GM21717 (cell line): ENCODE measurements at regions not wholly inside any gene's neighbourhood (a gene's known extent, or its start where the extent isn't known, plus 50 kb on each side); places are given as distances from the start of the nearest gene placed in this dataset.

Experiments used
- ATAC-seq: cut with Tn5 transposase; IDR thresholded peaks from one replicate; pipeline ENCODE4 v1.9.1; 2021; ENCODE audit warnings: mild to moderate bottlenecking, moderate library complexity; ENCODE audit not compliant: unreplicated experiment

DNA sequence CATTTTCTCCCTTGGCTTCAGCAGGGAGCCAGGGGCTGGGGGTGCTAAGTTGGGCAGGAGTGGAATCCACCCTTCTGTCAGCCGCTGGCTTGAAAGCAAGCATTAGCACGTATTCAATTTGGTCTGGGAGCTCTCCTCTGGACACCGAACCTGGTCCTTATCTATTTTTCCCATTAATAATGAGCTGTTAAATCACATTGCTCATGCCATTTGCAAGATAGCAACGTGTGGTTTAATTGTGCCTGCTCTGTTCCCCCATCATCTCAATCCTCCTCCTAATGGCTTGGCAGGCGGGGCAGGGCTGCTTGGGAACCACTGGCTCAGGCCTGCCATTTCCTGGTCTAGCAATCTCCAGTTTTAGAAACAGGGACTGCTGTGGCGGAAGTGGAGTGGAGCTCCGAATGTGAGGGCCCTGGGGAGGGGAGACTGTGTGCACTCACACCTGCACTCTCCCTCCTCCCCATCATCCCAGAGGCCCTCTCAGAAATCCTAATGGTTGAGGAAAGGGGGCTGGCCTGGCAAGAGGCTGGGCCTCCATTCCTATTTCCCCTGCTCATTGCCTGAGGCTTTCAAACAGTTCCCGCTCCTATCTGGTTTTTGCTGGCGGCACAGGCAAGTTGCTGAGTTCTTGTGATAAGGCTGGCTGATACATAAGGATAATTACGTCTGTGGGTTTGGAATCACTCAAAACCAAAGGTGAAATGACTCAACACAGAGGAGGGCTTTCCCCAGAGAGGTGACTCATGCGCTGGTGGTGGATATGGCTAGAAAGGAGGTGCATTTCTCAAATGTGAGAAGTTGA lies 201.2 kb upstream of the E2F8 start:
- peak; percentile 90 for ATAC-seq

DNA sequence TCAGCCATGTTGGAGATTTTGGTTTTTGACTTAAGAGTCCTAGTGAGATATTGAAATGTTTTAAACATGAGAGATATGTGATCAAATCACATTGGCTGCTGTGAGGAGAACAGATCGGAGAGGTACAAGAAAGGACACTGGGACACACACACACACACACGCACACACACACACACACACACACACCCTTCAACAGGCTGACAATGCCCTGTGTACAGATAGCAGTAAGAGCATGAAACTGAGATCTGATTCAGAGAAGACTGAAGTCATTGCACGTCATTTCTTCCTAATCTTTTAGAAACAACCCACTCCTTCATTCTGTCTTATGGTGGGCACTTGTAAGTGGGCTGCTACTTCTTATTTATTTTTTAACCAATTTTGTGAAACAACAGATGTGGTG lies 200.5 kb upstream of the E2F8 start:
- no peak for ATAC-seq

DNA sequence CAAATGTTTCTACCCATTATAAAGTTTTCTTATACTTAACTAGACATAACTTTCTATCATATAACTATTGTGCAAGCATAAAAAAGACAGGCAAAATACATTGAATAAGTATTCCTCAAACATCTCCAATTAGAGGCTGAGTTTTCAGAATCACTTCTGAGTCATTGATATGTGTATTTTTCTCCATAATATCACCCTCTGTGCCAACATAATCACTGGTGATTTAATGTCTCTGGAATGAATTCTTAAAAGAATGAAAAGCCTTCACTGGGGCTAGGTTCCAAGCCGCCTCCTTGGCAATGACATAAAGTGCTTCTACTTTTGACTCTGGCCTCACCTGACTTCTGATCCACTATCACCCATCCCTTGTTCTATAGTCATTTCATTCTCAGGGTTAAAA lies 197.0 kb upstream of the E2F8 start:
- ATAC-seq = no peak

DNA sequence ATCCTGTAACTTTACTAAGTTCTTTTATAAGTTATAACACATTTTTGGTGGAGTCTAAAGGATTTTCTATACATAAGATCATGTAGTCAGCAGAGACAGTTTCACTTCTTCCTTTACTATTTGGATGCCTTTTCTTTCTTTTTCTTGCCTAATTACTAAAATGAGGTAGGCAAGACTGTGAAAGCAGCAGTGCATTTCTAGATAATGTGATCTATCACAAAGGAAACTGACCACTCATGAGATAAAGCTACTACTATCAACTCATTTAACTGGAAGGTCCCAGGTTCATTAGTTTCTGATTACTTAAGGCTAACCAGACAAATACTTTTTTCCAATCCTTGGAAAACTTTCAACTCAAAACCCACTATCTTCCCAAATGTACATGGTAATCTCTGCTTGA lies 196.2 kb upstream of the E2F8 start:
- no peak for ATAC-seq

DNA sequence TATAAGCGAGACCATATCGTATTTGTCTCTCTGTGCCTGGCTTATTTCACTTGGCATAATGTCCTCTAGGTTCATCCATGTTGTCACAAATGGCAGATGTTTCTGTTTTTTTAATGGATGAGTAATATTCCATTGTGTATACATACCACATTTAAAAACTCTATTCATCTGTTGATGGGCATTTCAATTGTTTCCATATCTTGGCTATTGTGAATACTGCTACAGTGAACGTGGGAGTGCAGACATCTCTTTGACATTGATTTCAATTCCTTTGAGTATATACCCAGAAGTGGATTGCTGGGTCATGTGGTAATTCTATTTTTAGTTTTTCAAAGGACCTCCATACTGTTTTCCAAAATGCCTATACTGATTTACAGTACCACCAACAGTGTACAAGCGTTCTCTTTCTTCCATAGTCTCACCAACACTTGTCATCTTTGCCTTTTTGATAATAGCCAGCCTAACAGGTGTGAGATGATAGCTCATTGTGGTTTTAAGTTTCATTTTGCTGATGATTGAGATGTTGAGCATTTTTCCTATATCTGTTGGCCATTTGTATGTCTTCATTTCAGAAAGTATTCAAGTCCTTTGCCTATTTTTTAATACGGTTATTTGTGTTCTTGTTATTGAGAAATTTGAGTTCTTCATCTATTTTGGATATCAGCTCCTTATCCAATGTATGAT lies 194.7 kb upstream of the E2F8 start:
- ATAC-seq = no peak

DNA sequence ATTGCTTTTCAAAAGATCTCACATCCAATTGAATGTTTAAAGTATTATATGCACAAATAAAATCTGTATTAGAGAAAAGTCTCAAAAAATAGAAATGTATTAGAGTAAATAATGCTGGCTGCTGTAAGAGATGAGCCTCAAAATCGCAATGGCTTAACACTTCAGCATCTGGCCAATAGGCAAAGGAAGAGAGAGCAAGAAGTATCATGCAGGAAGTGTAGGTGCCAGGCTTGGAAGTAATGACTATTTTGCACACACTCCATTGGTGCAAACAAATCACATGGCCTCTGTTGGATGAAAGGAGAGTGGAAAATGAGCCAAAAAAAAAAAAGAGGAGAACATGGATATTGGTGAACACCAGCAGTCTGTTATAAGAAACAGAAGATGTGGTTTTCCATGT lies 193.0 kb upstream of the E2F8 start:
- no peak for ATAC-seq

DNA sequence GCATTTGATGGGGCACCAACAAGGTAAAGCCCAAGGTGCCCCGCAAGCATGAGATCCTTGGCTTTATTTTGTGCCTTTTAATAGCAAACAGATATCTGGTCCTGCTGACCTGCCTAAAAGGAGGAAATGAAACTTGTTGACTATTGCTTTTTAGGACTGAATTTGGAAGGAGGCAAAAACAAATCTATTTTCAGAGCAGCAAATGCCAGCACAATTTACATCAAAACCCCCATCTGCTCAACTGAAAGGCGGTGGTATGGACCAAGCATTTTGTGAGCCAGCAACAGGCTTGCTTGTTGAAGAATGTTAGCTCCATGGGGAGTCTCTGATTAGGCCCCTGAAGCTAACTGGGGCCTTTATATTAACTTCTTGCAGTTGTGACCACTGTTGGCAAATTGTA lies 192.6 kb upstream of the E2F8 start:
- peak; percentile 42 for ATAC-seq

DNA sequence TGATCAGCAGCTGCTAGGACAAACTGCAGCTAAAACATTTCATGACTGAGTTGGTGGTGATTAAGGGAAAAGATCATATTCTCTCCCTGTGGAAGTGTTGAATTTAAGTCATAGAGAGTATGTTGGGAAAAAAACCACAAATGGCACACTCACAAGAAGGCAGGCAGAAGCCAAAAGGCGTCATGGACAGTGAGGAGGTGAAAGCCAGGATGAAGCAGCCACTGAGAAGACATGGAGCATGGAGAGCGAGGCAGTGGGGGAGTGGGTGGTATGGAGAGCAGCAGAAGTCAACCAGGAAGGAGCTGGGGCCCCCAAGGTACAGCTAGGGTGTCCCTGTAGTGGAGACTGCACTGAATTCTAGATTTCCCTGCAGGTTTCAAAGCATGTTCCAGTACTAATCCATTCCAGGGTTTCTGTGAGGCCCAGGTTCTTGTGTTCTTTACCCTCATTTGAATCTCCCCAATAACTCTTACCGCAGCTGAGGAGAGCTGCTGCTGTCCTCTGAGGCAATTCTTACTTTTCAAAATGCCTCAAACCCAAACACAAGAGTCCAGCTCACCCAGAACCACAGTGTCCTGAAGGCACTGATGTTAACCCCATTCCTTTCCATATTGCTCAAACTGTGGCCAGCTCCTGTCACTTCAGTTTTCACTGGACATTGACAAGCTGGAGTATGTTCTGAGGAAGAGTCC lies 191.8 kb upstream of the E2F8 start:
- peak; percentile 47 for ATAC-seq

DNA sequence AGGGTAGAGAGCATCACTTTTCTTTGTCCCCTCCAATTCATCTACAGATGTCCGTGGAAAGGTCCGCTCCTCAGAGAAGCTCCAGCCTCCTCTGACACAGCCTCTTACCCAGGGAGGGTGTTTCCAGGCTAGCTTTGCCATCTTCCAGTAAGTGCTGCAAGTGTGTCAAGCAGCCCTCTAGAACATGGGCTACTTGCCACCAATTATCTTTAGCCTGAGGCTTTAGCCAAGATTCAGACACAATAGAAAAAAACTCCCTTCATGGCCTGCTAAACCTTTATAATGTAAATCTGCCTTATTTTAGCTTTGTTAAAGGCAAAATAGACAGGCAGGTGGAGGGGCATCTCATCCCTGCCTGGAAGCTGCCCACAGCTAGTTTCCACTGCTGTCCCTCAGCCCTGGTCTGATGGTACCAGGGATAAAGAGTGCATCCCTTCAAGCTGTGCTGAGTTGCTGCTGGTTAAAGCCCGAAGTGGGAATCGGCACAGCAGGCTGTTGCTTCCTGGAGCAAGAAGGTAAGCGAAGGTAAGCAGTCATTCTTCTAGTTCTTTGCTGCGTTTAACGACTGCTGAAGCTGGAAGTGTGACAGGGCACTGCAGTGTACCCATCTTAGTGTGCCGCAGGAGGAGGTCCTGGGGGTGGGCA lies 190.1 kb upstream of the E2F8 start:
- ATAC-seq = no peak

DNA sequence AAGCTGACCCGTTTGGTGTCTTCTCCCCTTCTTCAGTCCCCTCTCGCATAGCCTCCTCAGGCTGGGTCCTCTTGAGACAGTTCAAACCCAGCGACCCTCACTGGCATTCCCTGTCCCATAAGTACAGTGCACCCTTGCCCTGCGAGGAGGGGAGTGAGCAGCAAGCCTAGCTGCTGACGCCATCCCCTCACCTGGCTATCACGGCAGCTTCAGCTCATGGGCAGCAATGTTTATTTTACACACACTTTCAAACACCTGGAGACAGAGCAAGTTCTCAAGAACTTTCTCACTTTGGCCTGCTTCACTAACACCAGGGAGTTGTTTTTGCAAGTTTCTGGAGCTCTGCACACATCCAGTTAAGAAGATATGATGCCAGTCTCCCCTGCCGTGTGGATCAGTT lies 189.6 kb upstream of the E2F8 start:
- ATAC-seq = no peak

DNA sequence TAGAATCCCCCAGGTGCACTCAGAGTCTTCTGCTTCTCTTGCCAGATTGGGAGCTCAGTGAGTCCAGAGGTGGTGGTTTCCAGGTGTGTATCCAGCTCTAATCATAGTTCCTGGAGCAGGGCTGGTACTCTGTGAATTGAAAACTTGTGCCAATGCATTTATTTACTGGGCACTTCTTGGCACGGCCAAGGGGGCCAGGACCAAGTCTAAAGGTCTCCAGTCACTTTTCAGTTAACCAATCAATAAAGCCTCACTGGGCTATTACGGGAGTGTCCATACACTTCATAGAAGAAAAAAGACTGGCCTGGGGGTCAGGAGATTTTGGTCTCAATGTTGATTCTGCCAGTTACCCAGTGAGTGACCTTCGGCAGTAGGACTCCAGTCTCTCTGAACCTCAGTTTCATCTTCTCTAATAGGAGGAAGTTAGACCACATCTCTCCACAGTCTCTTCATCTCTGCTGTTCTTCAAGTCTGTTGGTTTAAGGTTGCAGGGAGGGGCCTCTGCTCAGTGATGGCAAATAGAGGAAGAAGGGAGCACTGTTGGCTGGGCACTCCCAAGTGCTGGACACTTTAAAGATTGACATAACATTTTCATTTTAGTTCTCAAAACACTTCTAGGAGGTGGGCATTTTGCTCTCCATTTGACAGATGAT lies 188.5 kb upstream of the E2F8 start:
- ATAC-seq = no peak

DNA sequence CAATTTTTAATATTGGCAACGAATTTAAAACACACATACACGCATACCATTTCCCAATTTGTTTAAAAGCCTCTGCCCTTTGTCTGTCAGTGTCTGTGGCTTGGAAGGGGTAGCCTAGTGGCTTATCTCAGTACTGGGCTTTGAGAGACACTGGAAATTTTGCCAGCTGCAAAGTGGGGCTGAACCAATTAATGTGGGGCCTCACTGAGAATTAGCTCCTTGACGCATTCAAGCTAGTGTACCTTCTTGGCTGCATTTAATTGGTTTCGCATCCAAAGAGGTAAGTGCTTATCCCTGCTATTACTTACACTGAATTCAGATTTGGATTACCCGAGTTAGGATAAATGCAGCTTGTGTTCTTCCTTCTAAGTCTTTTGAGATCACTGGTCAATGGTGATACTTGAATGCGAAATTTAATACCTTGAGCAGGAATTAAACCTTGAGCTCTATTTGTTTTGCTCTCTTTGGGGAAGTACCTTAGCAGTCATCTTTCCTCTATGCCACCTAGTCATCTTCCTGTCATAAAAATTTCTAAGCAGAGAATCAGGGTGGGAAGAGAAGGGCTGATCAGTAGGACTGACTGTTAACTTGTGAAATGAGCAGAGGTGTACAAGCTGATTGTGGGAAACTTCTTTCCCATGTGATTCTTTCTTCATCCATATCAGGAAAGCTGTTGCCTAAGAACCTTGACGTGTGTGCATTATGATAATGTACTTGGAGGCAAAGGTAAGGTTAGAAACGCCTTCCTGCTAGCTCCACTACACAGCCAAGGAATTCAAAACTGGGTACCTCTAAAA lies 187.7 kb upstream of the E2F8 start:
- no peak for ATAC-seq

DNA sequence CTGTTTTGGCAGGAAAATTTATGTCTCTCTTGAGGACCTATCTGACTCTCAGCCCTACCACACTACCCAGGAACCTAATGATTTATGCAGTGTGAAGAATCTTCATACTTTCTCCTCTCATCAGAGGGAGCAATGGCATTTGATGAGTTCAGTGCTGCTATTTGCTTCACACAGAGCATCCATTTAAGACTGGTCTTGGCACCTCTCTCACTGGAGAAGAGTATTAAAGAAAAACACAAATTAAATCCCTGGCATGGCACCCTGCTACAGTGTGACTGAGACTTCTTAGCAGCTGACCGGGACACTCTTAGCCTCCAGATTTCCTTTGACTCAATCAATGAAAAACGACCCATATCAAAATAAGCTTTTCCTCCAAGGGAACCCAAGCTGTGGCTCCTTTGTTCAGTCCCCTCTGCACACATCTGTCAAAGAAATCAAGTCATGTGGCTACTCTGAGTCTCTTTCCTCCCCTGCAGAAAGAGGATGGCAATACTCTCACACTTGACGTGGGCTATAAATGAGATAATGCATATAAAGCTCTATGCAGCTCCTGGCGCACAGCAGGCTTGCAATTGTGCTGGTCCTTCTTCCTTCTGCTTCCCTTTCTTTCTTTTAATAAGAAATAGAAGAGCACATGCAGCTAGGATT lies 186.1 kb upstream of the E2F8 start:
- no peak for ATAC-seq

DNA sequence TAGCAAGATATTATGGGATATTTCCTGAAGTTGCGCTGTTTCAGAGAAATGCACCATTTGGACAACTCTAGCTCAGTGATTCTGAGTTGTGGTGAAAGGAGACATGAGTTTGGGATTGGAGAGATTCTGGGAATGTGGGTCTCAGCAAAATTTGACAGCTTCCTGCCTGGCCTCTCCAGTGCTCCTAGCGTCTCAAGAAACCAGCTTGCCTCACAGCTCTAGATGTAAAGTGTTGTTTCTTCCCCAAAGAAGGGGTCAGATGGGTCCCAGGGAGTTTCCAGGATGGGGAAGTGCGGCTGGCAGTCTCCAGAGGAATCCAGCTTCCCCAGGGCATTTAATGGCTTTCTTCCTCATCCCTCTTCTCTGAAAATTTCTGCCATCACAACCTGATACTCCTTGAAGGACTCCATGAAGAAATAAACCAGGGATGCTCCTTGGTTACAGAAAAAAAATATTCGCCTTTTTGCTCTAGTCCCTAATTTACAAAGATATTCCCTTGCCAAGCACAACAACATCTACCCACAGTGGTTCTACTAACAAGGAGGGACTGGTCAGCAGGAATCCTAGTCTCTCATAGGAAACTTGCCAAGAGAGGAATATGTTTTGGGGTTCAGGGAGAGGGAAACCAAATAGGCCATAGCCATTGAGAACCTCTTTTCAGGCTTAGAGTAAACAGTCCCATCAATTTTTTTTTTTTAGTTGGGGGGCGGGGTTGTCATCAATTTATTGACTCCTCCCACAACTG lies 185.4 kb upstream of the E2F8 start:
- no peak for ATAC-seq

DNA sequence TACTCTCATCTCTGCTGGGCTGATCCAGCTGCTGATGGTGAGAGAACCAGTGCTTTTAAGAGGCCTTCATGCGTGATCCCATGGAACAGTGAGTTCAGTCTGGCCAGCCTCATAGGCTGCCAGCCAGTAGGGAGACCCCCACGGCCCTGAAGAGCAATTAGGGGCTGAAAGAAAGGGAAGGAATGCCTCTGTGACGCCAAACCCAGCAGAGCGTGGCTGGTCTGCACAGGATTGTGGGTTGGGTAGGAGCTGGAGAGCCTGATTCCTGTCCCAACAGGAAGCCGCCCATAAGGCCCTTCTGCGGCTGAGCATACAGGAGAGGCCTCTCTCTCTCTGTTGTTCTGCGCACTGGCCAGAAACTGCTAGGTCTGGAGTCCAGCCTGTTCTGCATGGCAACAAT lies 181.5 kb upstream of the E2F8 start:
- no peak for ATAC-seq

DNA sequence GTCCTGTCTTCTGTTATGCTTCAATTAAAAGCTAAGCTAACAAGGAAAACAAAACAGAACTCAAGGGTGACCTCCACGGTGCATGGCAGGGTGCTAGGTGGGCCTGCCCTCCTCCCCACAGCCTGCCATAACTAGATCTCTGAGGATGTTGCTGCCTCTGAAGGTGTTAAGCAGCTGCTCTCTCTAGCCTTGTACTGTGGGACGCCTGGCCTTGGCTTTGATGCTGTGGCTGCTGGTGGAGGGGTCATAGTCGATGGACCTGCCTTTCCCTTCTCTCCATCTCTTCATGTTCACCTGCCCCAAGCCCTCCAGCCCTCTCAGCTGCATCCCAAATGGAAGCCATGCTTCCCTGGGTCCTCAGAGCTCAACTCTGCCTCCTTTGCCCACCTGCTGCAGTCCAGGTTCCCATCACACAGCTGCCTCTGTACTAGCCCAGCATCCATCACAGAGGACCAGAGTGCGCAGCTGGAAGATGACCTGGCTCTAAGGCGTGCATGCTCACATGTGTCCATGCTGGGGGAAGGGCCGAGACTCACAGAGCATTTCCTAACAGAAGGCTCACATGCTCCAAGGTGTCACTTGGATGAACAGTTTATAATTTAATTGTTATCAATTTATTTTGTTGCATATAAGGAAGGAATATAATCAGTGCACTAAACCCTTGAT lies 180.3 kb upstream of the E2F8 start:
- ATAC-seq = no peak

DNA sequence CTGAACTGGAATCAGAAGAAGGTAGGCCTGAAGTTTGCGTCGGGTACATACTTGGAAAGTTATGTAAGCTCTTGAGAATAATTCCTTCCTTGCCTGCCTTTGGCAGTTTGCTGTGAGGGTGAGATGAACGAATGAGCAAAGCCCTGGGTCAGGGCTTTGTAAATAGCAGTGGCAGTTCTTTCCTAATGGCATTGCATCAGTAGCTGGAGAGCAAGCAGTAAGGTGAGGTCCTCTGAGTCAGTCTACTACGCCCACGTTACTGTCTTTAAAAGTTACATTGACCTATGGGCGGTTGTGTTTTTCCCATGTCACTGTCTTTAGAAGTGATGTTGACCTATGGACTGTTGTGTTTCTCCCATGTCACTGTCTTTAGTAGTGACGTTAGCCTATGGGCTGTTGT lies 179.1 kb upstream of the E2F8 start:
- ATAC-seq = no peak

DNA sequence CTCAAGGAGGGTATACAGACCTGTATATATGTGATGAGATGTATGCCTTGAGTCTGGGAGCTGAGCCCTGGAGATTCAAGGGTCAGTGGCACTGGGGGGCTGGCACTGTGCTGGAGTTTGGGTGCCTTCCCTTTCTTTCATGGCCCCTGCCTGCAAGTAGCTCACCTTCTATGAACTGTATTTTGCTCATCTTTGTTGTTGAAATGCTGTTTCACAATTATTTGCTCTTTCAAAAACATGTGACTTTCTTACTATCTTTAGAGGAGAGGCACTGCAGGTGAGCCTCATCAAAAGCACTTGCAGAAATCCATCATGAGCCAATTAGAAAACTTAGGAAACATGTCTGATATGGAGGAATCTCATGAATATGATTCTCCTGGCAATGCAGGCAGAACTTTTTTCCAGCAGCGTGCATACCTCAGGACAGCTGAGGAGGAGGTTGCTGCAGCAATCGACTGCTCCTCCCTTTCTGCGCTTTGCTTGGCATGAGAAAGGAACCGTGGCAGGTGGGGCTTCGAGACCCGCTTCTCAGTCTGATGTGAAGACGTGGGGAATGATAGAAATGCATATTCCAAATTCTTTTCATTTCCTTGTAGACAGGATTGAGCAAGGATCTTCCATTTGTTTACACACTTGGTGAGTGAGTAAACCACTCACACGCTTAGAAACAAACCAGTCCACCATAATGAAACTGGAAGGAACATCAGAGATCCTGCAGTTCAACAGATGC lies 178.4 kb upstream of the E2F8 start:
- ATAC-seq = no peak
